SK-N-SH treated with all-trans-retinoic acid at 6 μM for 48 hours (cell line): ENCODE measurements at regions not wholly inside any gene's neighbourhood (a gene's known extent, or its start where the extent isn't known, plus 50 kb on each side); places are given as distances from the start of the nearest gene placed in this dataset.

Source experiments
- ATAC-seq: fragments of 200-7000 bp; cut with Tn5 transposase; 3 replicates; pipeline ENCODE4 v1.9.1; 2020; ENCODE audit warnings: mild to moderate bottlenecking, moderate library complexity
- ARNTL ChIP-seq: fragments of 450-650 bp; formaldehyde crosslinking; IDR thresholded peaks from 2 replicates; pipeline ENCODE4 v1.5.0; 2020; ENCODE audit warnings: low read depth, mild to moderate bottlenecking, moderate library complexity, borderline replicate concordance
- BACH2 ChIP-seq: fragments of 250-450 bp; sonication (Bioruptor Pico); IDR thresholded peaks from 2 replicates; pipeline ENCODE4 v1.9.0; 2021; ENCODE audit warnings: mild to moderate bottlenecking, borderline replicate concordance
- CSDC2 ChIP-seq: fragments of 250-450 bp; sonication (Bioruptor Pico); IDR thresholded peaks from 2 replicates; pipeline ENCODE4 v1.5.0; 2020; ENCODE audit warnings: mild to moderate bottlenecking, moderate library complexity
- ESRRG ChIP-seq: fragments of 250-450 bp; sonication (Bioruptor Pico); IDR thresholded peaks from 2 replicates; pipeline ENCODE4 v1.6.1; 2021; ENCODE audit warnings: mild to moderate bottlenecking
- GLIS3 ChIP-seq: fragments of 250-450 bp; sonication (Bioruptor Pico); IDR thresholded peaks from 2 replicates; pipeline ENCODE4 v1.5.0; 2020; ENCODE audit warnings: mild to moderate bottlenecking, moderate library complexity
- ISL1 ChIP-seq: fragments of 250-450 bp; sonication (Bioruptor Pico); IDR thresholded peaks from 2 replicates; pipeline ENCODE4 v2.1.2; 2022; ENCODE audit warnings: mild to moderate bottlenecking, moderate library complexity
- OSR1 ChIP-seq: fragments of 250-450 bp; sonication (Bioruptor Pico); IDR thresholded peaks from 2 replicates; pipeline ENCODE4 v1.8.0; 2022; ENCODE audit warnings: moderate library complexity, mild to moderate bottlenecking, inconsistent platforms
- PPARA ChIP-seq: fragments of 250-450 bp; sonication (Bioruptor Pico); IDR thresholded peaks from 2 replicates; pipeline ENCODE4 v1.5.0; 2020; ENCODE audit warnings: mild to moderate bottlenecking, borderline replicate concordance
- RARB ChIP-seq: fragments of 250-450 bp; sonication (Bioruptor Pico); IDR thresholded peaks from 2 replicates; pipeline ENCODE4 v1.8.0; 2021; ENCODE audit warnings: mild to moderate bottlenecking, moderate library complexity
- SNAI2 ChIP-seq: fragments of 250-450 bp; sonication (Bioruptor Pico); IDR thresholded peaks from 2 replicates; pipeline ENCODE4 v1.5.0; 2020; ENCODE audit warnings: mild to moderate bottlenecking, moderate library complexity
- TCF4 ChIP-seq: fragments of 250-450 bp; sonication (Bioruptor Pico); IDR thresholded peaks from 2 replicates; pipeline ENCODE4 v1.8.0; 2021; ENCODE audit warnings: mild to moderate bottlenecking, moderate library complexity, borderline replicate concordance
- TOX ChIP-seq: fragments of 250-450 bp; sonication (Bioruptor Pico); IDR thresholded peaks from 2 replicates; pipeline ENCODE4 v1.8.0; 2021; ENCODE audit warnings: mild to moderate bottlenecking, moderate library complexity, borderline replicate concordance
- ZC3H10 ChIP-seq: fragments of 250-450 bp; sonication (Bioruptor Pico); IDR thresholded peaks from 2 replicates; pipeline ENCODE4 v1.5.1; 2021; ENCODE audit warnings: mild to moderate bottlenecking, moderate library complexity
- ZFP3 ChIP-seq: fragments of 250-450 bp; sonication (Bioruptor Pico); IDR thresholded peaks from 2 replicates; pipeline ENCODE4 v1.5.0; 2020; ENCODE audit warnings: mild to moderate bottlenecking, moderate library complexity
- ZFP30 ChIP-seq: fragments of 450-650 bp; formaldehyde crosslinking; IDR thresholded peaks from 2 replicates; pipeline ENCODE4 v1.5.0; 2022; ENCODE audit warnings: mild to moderate bottlenecking, moderate library complexity
- ZNF565 ChIP-seq: fragments of 450-650 bp; formaldehyde crosslinking; conservative IDR thresholded peaks from 2 replicates; pipeline ENCODE4 v1.5.0; 2020; ENCODE audit warnings: low read depth, mild to moderate bottlenecking, moderate library complexity
- ZNF70 ChIP-seq: fragments of 450-650 bp; formaldehyde crosslinking; IDR thresholded peaks from 2 replicates; pipeline ENCODE4 v1.5.0; 2020; ENCODE audit warnings: mild to moderate bottlenecking, moderate library complexity
- ZNF8 ChIP-seq: fragments of 450-650 bp; formaldehyde crosslinking; IDR thresholded peaks from 2 replicates; pipeline ENCODE4 v1.5.0; 2020; ENCODE audit warnings: mild to moderate bottlenecking, moderate library complexity
- TF ChIP-seq, protein P1 (sequence below): fragments of 250-450 bp; sonication (Bioruptor Pico); IDR thresholded peaks from 2 replicates; pipeline ENCODE4 v1.8.0; 2021; ENCODE audit warnings: low read depth, mild to moderate bottlenecking, moderate library complexity, borderline replicate concordance
- TF ChIP-seq, protein P2 (sequence below): fragments of 250-450 bp; sonication (Bioruptor Pico); IDR thresholded peaks from 2 replicates; pipeline ENCODE4 v1.5.0; 2020; ENCODE audit warnings: mild to moderate bottlenecking, moderate library complexity
- TF ChIP-seq, protein P3 (sequence below): fragments of 250-450 bp; sonication (Bioruptor Pico); IDR thresholded peaks from 2 replicates; pipeline ENCODE4 v1.5.1; 2021; ENCODE audit warnings: mild to moderate bottlenecking, moderate library complexity
- TF ChIP-seq, protein P4 (sequence below): fragments of 250-450 bp; sonication (Bioruptor Pico); IDR thresholded peaks from 2 replicates; pipeline ENCODE4 v1.5.1; 2020; ENCODE audit warnings: low read depth, mild to moderate bottlenecking, moderate library complexity
- TF ChIP-seq, protein P5 (sequence below): fragments of 250-450 bp; sonication (Bioruptor Pico); IDR thresholded peaks from 2 replicates; pipeline ENCODE4 v1.8.0; 2020; ENCODE audit warnings: mild to moderate bottlenecking, moderate library complexity, borderline replicate concordance

DNA sequence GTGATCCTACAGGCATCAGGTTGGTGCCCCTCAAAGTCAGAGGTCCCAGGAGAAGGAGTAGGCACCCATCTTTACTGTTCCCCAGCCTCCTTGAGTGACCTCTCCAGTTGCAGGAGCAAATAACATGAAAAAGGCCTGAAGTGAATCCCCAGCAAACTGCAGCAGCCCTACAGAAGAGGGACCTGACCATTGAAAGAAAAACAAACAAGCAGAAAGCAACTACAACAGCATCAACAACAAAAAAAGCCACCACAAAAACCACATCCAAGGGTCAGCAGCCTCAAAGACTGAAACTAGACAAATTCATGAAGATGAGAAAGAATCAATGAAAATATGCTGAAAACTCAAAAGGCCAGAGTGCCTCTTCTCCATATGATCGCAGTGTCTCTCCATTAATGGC, 128.7 kb downstream of the ANKRD50 start:
- TF ChIP-seq GLIS3 (CRISPR knock-in tag), result no peak
- no peak for TF ChIP-seq TOX (CRISPR knock-in tag)
- TF ChIP-seq SNAI2 (CRISPR knock-in tag), result no peak
- TF ChIP-seq CSDC2 (CRISPR knock-in tag), result no peak
- TF ChIP-seq, protein P1, sequence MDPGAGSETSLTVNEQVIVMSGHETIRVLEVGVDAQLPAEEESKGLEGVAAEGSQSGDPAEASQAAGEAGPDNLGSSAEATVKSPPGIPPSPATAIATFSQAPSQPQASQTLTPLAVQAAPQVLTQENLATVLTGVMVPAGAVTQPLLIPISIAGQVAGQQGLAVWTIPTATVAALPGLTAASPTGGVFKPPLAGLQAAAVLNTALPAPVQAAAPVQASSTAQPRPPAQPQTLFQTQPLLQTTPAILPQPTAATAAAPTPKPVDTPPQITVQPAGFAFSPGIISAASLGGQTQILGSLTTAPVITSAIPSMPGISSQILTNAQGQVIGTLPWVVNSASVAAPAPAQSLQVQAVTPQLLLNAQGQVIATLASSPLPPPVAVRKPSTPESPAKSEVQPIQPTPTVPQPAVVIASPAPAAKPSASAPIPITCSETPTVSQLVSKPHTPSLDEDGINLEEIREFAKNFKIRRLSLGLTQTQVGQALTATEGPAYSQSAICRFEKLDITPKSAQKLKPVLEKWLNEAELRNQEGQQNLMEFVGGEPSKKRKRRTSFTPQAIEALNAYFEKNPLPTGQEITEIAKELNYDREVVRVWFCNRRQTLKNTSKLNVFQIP, result no peak
- TF ChIP-seq TCF4 (CRISPR knock-in tag), result no peak
- no peak for TF ChIP-seq ARNTL (CRISPR knock-in tag)
- no peak for TF ChIP-seq OSR1 (CRISPR knock-in tag)
- no peak for TF ChIP-seq ZNF565 (CRISPR knock-in tag)
- TF ChIP-seq ZNF8 (CRISPR knock-in tag), result no peak
- TF ChIP-seq BACH2 (CRISPR knock-in tag), result no peak
- no peak for TF ChIP-seq ESRRG (CRISPR knock-in tag)
- TF ChIP-seq ZFP3 (CRISPR knock-in tag), result no peak
- no peak for TF ChIP-seq ZC3H10 (CRISPR knock-in tag)
- TF ChIP-seq, protein P2, sequence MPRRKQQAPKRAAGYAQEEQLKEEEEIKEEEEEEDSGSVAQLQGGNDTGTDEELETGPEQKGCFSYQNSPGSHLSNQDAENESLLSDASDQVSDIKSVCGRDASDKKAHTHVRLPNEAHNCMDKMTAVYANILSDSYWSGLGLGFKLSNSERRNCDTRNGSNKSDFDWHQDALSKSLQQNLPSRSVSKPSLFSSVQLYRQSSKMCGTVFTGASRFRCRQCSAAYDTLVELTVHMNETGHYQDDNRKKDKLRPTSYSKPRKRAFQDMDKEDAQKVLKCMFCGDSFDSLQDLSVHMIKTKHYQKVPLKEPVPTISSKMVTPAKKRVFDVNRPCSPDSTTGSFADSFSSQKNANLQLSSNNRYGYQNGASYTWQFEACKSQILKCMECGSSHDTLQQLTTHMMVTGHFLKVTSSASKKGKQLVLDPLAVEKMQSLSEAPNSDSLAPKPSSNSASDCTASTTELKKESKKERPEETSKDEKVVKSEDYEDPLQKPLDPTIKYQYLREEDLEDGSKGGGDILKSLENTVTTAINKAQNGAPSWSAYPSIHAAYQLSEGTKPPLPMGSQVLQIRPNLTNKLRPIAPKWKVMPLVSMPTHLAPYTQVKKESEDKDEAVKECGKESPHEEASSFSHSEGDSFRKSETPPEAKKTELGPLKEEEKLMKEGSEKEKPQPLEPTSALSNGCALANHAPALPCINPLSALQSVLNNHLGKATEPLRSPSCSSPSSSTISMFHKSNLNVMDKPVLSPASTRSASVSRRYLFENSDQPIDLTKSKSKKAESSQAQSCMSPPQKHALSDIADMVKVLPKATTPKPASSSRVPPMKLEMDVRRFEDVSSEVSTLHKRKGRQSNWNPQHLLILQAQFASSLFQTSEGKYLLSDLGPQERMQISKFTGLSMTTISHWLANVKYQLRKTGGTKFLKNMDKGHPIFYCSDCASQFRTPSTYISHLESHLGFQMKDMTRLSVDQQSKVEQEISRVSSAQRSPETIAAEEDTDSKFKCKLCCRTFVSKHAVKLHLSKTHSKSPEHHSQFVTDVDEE (CRISPR knock-in tag), result no peak
- no peak for TF ChIP-seq PPARA (CRISPR knock-in tag)
- TF ChIP-seq ISL1 (CRISPR knock-in tag), result no peak
- TF ChIP-seq, protein P3, sequence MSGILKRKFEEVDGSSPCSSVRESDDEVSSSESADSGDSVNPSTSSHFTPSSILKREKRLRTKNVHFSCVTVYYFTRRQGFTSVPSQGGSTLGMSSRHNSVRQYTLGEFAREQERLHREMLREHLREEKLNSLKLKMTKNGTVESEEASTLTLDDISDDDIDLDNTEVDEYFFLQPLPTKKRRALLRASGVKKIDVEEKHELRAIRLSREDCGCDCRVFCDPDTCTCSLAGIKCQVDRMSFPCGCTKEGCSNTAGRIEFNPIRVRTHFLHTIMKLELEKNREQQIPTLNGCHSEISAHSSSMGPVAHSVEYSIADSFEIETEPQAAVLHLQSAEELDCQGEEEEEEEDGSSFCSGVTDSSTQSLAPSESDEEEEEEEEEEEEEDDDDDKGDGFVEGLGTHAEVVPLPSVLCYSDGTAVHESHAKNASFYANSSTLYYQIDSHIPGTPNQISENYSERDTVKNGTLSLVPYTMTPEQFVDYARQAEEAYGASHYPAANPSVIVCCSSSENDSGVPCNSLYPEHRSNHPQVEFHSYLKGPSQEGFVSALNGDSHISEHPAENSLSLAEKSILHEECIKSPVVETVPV (CRISPR knock-in tag), result no peak
- TF ChIP-seq, protein P4, sequence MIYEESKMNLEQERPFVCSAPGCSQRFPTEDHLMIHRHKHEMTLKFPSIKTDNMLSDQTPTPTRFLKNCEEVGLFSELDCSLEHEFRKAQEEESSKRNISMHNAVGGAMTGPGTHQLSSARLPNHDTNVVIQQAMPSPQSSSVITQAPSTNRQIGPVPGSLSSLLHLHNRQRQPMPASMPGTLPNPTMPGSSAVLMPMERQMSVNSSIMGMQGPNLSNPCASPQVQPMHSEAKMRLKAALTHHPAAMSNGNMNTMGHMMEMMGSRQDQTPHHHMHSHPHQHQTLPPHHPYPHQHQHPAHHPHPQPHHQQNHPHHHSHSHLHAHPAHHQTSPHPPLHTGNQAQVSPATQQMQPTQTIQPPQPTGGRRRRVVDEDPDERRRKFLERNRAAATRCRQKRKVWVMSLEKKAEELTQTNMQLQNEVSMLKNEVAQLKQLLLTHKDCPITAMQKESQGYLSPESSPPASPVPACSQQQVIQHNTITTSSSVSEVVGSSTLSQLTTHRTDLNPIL, result no peak
- TF ChIP-seq RARB (CRISPR knock-in tag), result no peak

DNA sequence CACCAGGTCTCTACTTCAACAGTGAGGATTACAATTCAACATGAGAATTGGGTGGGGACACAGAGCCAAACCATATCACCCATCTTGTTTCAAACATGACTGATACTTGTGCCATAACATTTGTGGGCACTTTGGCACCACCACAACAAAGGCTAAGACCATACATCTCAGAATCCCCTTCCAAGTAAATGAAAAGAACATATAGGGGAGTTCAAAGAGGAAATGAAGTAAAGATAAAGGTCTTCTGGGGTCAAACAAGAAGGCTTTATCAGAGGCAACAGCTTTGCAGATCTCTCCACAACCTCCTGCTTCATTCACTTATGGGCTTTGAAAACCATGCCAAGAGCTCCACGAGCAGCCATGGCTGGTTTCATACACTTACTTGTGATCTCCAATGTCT, 122.7 kb downstream of the ANKRD50 start:
- no peak for TF ChIP-seq ISL1 (CRISPR knock-in tag)
- TF ChIP-seq ZNF8 (CRISPR knock-in tag), result no peak
- TF ChIP-seq ESRRG (CRISPR knock-in tag), result no peak
- TF ChIP-seq PPARA (CRISPR knock-in tag), result no peak
- TF ChIP-seq ZFP30 (CRISPR knock-in tag), result no peak
- TF ChIP-seq GLIS3 (CRISPR knock-in tag), result no peak
- TF ChIP-seq, protein P2 (CRISPR knock-in tag), result no peak
- TF ChIP-seq ZNF565 (CRISPR knock-in tag), result no peak
- no peak for TF ChIP-seq RARB (CRISPR knock-in tag)
- TF ChIP-seq, protein P4, result no peak
- TF ChIP-seq, protein P1, result no peak
- TF ChIP-seq, protein P3 (CRISPR knock-in tag), result no peak
- TF ChIP-seq ZNF70 (CRISPR knock-in tag), result no peak
- TF ChIP-seq, protein P5, sequence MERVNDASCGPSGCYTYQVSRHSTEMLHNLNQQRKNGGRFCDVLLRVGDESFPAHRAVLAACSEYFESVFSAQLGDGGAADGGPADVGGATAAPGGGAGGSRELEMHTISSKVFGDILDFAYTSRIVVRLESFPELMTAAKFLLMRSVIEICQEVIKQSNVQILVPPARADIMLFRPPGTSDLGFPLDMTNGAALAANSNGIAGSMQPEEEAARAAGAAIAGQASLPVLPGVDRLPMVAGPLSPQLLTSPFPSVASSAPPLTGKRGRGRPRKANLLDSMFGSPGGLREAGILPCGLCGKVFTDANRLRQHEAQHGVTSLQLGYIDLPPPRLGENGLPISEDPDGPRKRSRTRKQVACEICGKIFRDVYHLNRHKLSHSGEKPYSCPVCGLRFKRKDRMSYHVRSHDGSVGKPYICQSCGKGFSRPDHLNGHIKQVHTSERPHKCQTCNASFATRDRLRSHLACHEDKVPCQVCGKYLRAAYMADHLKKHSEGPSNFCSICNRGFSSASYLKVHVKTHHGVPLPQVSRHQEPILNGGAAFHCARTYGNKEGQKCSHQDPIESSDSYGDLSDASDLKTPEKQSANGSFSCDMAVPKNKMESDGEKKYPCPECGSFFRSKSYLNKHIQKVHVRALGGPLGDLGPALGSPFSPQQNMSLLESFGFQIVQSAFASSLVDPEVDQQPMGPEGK (CRISPR knock-in tag), result no peak
- no peak for ATAC-seq

More for the DNA sequence above, 128.7 kb downstream of the ANKRD50 start:
- ATAC-seq, result no peak
